ENCODE measurements at regions not wholly inside any gene's neighbourhood (a gene's known extent, or its start where the extent isn't known, plus 50 kb on each side); places are given as distances from the start of the nearest gene placed in this dataset.

DNA sequence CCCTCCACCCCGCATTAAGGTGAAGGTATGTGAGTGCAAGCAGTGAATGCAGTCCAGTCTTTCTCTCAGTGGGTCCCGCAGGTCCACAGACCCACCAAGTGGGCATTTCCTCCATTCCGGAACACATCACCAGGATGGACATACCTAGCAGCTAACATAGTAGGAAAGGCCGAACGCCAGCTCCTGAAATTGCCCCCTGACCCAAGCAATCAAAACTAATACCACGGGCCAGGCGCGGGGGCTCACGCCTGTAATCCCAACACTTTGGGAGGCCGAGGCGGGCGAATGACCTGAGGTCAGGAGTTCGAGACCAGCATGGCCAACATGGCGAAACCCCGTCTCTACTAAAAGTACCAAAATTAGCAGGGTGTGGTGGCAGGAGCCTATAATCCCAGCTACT lies 71.7 kb upstream of the VSTM2B start:
- H3K4me3 ChIP-seq (ENCODE audit: low read depth, low read length) = no peak overlapping the region
- TF ChIP-seq, protein P1, sequence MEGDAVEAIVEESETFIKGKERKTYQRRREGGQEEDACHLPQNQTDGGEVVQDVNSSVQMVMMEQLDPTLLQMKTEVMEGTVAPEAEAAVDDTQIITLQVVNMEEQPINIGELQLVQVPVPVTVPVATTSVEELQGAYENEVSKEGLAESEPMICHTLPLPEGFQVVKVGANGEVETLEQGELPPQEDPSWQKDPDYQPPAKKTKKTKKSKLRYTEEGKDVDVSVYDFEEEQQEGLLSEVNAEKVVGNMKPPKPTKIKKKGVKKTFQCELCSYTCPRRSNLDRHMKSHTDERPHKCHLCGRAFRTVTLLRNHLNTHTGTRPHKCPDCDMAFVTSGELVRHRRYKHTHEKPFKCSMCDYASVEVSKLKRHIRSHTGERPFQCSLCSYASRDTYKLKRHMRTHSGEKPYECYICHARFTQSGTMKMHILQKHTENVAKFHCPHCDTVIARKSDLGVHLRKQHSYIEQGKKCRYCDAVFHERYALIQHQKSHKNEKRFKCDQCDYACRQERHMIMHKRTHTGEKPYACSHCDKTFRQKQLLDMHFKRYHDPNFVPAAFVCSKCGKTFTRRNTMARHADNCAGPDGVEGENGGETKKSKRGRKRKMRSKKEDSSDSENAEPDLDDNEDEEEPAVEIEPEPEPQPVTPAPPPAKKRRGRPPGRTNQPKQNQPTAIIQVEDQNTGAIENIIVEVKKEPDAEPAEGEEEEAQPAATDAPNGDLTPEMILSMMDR (IDR thresholded peaks at IDR 0.05; ENCODE audit: borderline replicate concordance, insufficient read depth, low read depth, low read length) = no peak

DNA sequence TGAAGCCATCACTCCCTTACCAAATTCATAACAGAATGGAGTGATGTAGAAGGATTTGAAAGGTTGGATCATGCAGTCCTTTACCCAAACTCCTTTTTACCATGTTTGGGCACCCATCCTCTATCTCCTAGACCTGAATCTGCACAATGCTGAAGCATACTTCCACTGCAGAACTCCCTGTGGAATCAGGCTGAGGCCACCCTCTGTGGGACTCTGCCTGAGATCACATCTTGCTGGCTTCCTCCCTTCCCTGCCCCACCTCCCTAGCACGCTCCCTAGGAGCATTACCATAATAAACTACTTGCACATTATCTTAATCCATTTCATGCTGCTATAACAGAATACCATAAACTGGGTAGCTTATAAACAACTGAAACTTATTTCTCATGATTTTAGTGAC lies 68.4 kb upstream of the VSTM2B start:
- no peak overlapping the region for H3K4me3 ChIP-seq (ENCODE audit: low read depth, low read length)
- TF ChIP-seq, protein P1 (IDR thresholded peaks at IDR 0.05; ENCODE audit: borderline replicate concordance, insufficient read depth, low read depth, low read length) = no peak

DNA sequence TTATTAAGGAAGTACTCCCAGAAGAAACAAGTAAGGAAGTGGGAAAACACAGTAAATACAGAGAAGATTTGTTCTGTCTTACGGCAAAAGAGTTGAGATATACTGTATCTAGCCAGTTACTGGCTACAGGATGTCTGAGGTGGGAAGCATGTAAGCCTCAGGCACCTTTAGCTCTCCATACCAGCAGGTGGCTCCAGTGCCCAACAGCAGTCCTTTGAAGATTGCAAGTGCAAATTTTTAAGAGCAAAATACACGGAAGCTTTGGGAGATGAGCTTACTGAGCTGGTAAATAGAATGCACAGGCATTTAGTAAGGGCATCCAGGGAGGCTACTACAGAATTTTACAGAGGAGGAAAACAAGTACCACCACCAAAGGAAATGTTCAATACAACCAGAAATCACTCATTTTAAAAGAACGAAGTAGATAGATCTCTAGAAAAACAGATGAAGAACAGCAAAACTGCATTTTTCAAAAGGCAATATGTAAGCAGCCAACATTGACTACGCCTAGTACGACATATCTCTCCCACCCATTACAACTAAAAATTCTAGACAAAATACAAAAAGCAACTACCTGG lies 57.9 kb upstream of the VSTM2B start:
- TF ChIP-seq, protein P1 (IDR thresholded peaks at IDR 0.05; ENCODE audit: borderline replicate concordance, insufficient read depth, low read depth, low read length) = peak; percentile 40; the same call in 1 of the 2 replicates
- no peak overlapping the region for H3K4me3 ChIP-seq (ENCODE audit: low read depth, low read length)

DNA sequence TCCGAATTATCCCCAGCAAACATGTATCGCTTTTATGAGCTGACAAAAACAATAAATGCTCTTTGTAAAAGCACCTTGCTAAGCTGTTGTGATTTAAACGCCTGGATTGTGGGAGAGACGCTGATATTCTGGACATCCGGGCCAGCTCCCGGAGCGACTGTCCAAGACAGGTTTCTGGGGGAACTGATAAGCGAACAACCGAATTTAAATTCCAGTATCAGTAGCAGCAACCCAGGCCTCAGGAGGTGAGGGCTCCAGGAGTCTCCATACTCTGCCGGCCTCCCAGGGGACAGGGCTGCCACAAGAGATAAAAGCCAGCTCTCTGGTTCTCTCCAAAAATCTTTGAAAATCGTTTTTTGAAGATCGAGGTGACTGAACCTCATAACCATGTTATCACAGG lies 50.3 kb upstream of the VSTM2B start:
- TF ChIP-seq, protein P1 (IDR thresholded peaks at IDR 0.05; ENCODE audit: borderline replicate concordance, insufficient read depth, low read depth, low read length) = no peak
- no peak overlapping the region for H3K4me3 ChIP-seq (ENCODE audit: low read depth, low read length)
